ENCODE measurements at regions not wholly inside any gene's neighbourhood (a gene's known extent, or its start where the extent isn't known, plus 50 kb on each side); places are given as distances from the start of the nearest gene placed in this dataset.
A peak's percentile ranks its signal among the peaks of the same experiment; 100 is the strongest.
"Not testable (repeated sequence)": the region's sequence is repeated elsewhere in the genome, so short reads cannot be mapped to it uniquely, and the experiment has no call there.

GRCh38 chr7:66456431-66456830 lies 172.2 kb upstream of the KCTD7 start:
- not testable (repeated sequence) for DNase-seq

DNA sequence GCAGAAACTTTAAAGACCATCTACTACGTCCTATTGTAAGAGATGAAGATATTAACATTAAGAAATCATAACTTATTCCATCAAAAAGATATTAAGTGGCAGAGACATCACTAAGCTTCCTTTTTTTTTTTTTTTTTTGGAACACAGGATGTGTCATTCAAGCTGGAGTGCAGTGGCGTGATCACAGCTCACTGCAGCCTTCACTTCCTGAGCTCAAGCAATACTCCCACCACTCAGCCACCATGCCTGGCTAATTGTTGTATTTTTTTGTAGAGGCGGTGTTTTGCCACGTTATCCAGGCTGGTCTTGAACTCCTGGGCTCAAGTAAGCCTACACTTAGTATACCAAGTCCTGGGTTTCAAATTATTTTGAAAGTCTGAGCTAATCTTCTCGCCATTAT lies 169.7 kb upstream of the KCTD7 start:
- not testable (repeated sequence) for DNase-seq

GRCh38 chr7:66459783-66460413 lies 168.8 kb upstream of the KCTD7 start:
- not testable (repeated sequence) for DNase-seq

- DNase-seq = no peak
Observed at GRCh38 chr7:66460921-66461361, 167.7 kb upstream of the KCTD7 start.

GRCh38 chr7:66461397-66461796 lies 167.3 kb upstream of the KCTD7 start:
- not testable (repeated sequence) for DNase-seq

DNA sequence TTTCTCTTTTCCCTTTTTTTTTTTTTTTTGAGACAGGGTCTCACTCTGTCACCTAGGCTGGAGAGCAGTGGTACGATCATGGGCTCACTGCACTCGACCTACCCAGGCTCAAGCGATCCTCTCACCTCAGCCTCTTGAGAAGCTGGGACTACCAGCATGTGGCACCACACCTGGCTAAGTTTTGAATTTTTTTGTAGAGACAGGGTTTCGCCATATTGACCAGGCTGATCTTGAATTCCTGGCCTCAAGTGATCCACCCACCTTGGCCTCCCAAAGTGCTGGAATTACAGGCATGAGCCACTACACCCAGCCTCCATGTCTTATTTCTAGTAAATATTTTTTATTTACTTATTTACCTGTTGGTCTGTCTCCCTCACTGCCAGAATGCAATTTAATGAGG lies 165.8 kb upstream of the KCTD7 start:
- DNase-seq = not testable (repeated sequence)

- no peak for DNase-seq
Observed at GRCh38 chr7:66464059-66464458, 164.6 kb upstream of the KCTD7 start.

- DNase-seq = no peak
Observed at GRCh38 chr7:66466081-66466600, 162.5 kb upstream of the KCTD7 start.

GRCh38 chr7:66467887-66468286 lies 160.8 kb upstream of the KCTD7 start:
- DNase-seq = no peak

DNA sequence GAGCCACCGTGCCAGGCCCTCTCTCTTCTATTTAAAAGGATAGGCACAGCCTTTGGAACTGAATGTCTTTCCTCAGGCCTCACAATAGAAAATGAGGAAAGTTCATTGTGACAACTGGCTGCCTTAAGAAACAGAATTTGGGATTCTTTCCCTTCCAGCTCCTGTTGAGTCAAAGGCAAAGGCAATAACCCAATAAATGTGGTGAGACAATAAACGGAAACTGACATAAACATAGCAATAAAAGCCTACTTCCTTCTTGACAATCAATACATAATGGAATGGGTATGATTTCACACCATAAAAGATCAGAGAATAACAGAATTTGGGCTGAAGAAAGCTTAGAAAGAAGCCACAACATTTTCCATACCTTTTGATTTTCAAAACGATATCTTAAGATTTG lies 155.6 kb upstream of the KCTD7 start:
- not testable (repeated sequence) for DNase-seq

- DNase-seq = no peak
Observed at GRCh38 chr7:66474441-66474840, 154.2 kb upstream of the KCTD7 start.

DNA sequence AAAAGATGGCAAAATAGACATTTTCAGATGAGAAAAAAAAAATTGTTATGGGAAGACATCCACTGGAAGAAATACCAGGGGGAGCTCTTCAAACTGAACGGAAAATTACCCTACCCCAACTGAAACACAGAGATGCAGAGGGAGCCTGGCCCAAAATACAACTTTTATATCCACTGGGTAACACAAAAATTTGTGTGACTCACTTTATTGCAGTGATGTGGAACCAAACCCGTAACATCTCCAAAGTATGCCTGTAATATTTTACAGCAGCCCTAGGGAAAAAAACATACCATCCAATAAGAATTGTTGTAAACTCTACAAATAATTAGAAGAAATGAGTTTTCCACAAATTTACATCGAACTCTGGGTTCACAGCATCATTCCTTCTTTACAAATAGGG lies 152.6 kb upstream of the KCTD7 start:
- DNase-seq = not testable (repeated sequence)

- not testable (repeated sequence) for DNase-seq
Observed at GRCh38 chr7:66477822-66478397, 150.8 kb upstream of the KCTD7 start.

DNA sequence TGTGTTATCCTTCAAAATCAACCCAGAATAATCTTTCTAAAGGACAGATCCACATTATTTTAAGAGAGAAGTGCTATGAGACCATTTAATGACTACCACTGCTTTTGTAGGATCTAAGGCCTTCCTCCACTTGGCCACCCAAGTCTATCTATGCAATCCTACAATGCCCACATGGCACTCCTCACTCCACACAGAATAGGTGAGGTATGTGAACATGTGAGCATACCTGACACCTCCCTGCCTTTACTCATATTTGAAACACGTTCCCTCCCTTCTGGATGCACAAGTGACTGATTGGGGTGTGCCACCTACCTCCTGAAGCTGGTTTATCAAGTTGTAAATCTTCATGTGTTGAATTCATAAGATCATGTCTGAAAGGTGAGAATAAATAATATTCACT lies 147.5 kb upstream of the KCTD7 start:
- DNase-seq = not testable (repeated sequence)

DNA sequence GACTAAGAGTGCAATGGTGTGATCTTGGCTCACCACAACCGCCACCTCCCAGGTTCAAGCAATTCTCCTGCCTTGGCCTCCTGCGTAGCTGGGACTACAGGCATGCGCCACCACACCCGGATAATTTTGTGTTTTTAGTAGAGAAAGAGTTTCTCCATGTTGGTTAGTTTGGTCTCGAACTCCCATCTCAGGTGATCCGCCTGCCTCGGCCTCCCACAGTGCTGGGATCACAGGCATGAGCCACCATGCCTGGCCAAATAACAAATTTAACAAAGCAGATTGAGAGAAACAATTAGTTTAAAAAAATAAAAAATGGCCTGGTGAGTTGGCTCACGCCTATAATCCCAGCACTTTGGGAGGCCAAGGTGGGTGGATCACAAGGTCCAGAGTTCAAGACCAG lies 139.6 kb upstream of the KCTD7 start:
- DNase-seq = not testable (repeated sequence)

GRCh38 chr7:66489741-66490140 lies 138.9 kb upstream of the KCTD7 start:
- DNase-seq = not testable (repeated sequence)

DNA sequence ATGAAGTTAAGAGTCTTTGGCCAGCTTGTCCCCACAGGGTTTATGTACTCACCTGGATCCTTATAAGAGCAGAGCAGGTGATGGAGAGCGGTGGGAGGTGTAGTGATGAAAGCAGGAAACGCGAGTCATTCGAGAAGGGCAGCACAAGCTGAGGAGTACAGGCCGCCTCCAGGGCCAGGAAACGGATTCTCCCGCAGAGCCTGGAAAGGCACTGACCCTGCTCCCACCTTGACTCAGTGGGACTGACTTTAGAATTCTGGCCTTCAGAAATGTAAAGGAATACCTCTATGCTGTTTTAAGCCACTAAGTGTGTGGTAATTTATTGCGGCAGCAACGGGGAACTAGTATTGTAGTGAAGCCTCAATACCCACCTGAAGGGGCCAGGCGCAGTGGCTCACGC lies 137.7 kb upstream of the KCTD7 start:
- DNase-seq = not testable (repeated sequence)

DNA sequence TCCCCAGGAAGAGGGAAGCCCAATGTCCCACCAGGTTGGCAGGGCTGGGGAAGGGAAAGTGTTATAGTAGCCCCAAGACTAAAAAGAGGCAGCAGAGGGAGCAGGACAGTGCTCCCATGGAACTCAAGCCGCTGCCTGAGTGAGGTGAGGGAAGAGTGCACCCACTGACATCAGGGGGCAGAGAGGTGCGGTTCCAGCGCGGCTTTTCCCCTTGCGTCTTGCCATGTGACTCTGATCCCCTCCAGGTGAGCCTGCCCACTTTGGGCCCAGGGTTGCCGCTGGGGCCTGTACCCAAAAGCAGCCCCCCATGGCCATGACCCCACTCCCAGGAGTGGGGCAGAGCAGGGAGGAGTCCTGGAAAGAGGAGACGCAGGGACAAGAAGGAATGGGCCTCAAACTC lies 136.3 kb upstream of the KCTD7 start:
- not testable (repeated sequence) for DNase-seq

GRCh38 chr7:66493235-66494205 lies 135.2 kb upstream of the KCTD7 start:
- peak; percentile 98 for DNase-seq

GRCh38 chr7:66497346-66497745 lies 131.3 kb upstream of the KCTD7 start:
- DNase-seq = no peak

DNA sequence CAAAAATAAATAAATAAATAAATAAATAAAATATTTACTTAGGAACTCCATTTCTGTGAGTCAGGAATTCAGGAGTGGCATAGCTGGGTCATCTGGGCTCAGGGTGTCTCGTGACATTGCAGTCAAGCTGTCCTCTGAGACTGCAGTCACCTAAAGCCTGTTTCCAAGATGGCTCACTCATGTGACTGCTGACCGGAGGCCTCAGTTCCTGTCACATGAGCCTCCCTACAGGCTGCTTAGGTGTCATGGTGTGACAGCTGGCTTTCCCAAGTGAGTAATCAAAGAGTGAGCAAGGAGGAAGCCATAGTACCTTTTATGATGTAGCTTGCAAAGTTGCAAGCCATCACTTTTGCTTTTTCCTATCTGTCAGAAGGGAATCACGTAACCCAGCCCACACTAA lies 128.6 kb upstream of the KCTD7 start:
- DNase-seq = no peak

Data from muscle of arm (tissue), 1 donor.